IMR-90 (cell line): ENCODE measurements at regions not wholly inside any gene's neighbourhood (a gene's known extent, or its start where the extent isn't known, plus 50 kb on each side); places are given as distances from the start of the nearest gene placed in this dataset.

ENCODE experiments used
- ATAC-seq: fragments of 200-7000 bp; cut with Tn5 transposase; 2 replicates; pipeline ENCODE4 v1.9.1; 2020; ENCODE audit warnings: low read depth, mild to moderate bottlenecking, moderate library complexity
- BruUV-seq: library from RNA; stranded (reverse); fragments of 400-500 nt; replicated peaks from 2 replicates; lab custom pipeline; 2021; lab: Mats Ljungman, UMichigan
- CTCF ChIA-PET: fragments of 300-600 bp; formaldehyde crosslinking; extraction: SDS; loops from one replicate; lab custom pipeline; 2021; ENCODE audit warnings: antibody characterized with exemption; lab: Yijun Ruan, JAX
- POLR2A ChIA-PET: fragments of 300-600 bp; sonication (Branson Sonifier 250); formaldehyde crosslinking; loops from one replicate; lab custom pipeline; 2022; ENCODE audit warnings: antibody characterized with exemption; ENCODE audit not compliant: unreplicated experiment; lab: Charles Lee
- DNase-seq: peaks from one replicate; pipeline ENCODE4 v3.0.0; 2013
- H2AFZ ChIP-seq: replicated peaks from 2 replicates; pipeline ENCODE3; 2013; ENCODE audit warnings: low read length, mild to moderate bottlenecking; ENCODE audit not compliant: poor library complexity
- H2AK5ac ChIP-seq: 2 replicates; pipeline ENCODE4 v1.6.1; 2013; ENCODE audit warnings: low read depth, low read length, inconsistent platforms
- H2AK9ac ChIP-seq: replicated peaks from 2 replicates; pipeline ENCODE3; 2013; ENCODE audit warnings: mild to moderate bottlenecking, low read depth, low read length, moderate library complexity; ENCODE audit not compliant: poor library complexity
- H2BK120ac ChIP-seq: 2 replicates; pipeline ENCODE4 v1.6.1; 2013; ENCODE audit warnings: low read depth, low read length, inconsistent platforms
- H2BK15ac ChIP-seq: 3 replicates; pipeline ENCODE4 v1.6.1; 2013; ENCODE audit warnings: low read depth, low read length, inconsistent platforms
- H2BK20ac ChIP-seq: 2 replicates; pipeline ENCODE4 v1.6.1; 2013; ENCODE audit warnings: low read depth, mild to moderate bottlenecking, inconsistent platforms, low read length, moderate library complexity
- H2BK5ac ChIP-seq: 2 replicates; pipeline ENCODE4 v1.6.1; 2013; ENCODE audit warnings: mild to moderate bottlenecking, low read depth, low read length, inconsistent platforms; ENCODE audit not compliant: poor library complexity, severe bottlenecking
- H3K14ac ChIP-seq: replicated peaks from 2 replicates; pipeline ENCODE4 v1.6.1; 2013; ENCODE audit warnings: low read depth, low read length, inconsistent platforms
- H3K18ac ChIP-seq: 2 replicates; pipeline ENCODE4 v1.6.1; 2013; ENCODE audit warnings: low read depth, low read length, control low read depth
- H3K23ac ChIP-seq: 2 replicates; pipeline ENCODE4 v1.6.1; 2013; ENCODE audit warnings: low read depth, low read length, inconsistent platforms
- H3K27ac ChIP-seq: 2 replicates; pipeline ENCODE4 v1.5.1; 2013; ENCODE audit warnings: mild to moderate bottlenecking, control low read depth, low read length; ENCODE audit not compliant: insufficient read depth
- H3K27me3 ChIP-seq: 2 replicates; pipeline ENCODE4 v1.6.1; 2013; ENCODE audit warnings: low read length; ENCODE audit not compliant: control insufficient read depth, insufficient read depth
- H3K36me3 ChIP-seq: 2 replicates; pipeline ENCODE4 v1.6.1; 2013; ENCODE audit warnings: low read length, mixed read lengths; ENCODE audit not compliant: control insufficient read depth, insufficient read depth
- H3K4ac ChIP-seq: 2 replicates; pipeline ENCODE4 v1.6.1; 2013; ENCODE audit warnings: low read depth, low read length, inconsistent platforms
- H3K4me1 ChIP-seq: 2 replicates; pipeline ENCODE4 v1.6.1; 2013; ENCODE audit warnings: low read length, mixed read lengths; ENCODE audit not compliant: control insufficient read depth, insufficient read depth
- H3K4me2 ChIP-seq: 2 replicates; pipeline ENCODE4 v1.6.1; 2013; ENCODE audit warnings: low read depth, mild to moderate bottlenecking, control low read depth, low read length, moderate library complexity
- H3K4me3 ChIP-seq: 2 replicates; pipeline ENCODE4 v1.5.1; 2013; ENCODE audit warnings: low read depth, mild to moderate bottlenecking, control low read depth, low read length, moderate library complexity; ENCODE audit not compliant: insufficient read depth
- H3K56ac ChIP-seq: 2 replicates; pipeline ENCODE4 v1.6.1; 2013; ENCODE audit warnings: low read length, inconsistent platforms; ENCODE audit not compliant: insufficient read depth; ENCODE audit errors: extremely low read depth
- H3K79me1 ChIP-seq, 2 experiments: 2 replicates each; pipeline ENCODE4 v1.6.1; 2013; ENCODE audit warnings: low read length in 2 of 2, inconsistent platforms in 1 of 2, low read depth in 1 of 2
- H3K9ac ChIP-seq: 2 replicates; pipeline ENCODE4 v1.6.1; 2013; ENCODE audit warnings: low read depth, low read length, control low read depth
- H3K9me1 ChIP-seq: 2 replicates; pipeline ENCODE4 v1.6.1; 2013; ENCODE audit warnings: low read length, inconsistent platforms; ENCODE audit not compliant: insufficient read depth
- H3K9me3 ChIP-seq: 2 replicates; pipeline ENCODE4 v1.6.1; 2013; ENCODE audit warnings: low read length; ENCODE audit not compliant: control insufficient read depth, insufficient read depth
- H4K20me1 ChIP-seq: 2 replicates; pipeline ENCODE4 v1.6.1; 2013; ENCODE audit warnings: low read length, inconsistent platforms; ENCODE audit not compliant: insufficient read depth
- H4K5ac ChIP-seq: 2 replicates; pipeline ENCODE4 v1.6.1; 2013; ENCODE audit warnings: mild to moderate bottlenecking, low read depth, low read length, control low read depth
- H4K8ac ChIP-seq, 2 experiments: 2 replicates each; pipeline ENCODE4 v1.6.1; 2013; ENCODE audit warnings: low read depth in 2 of 2, low read length in 2 of 2, control low read depth in 1 of 2, inconsistent platforms in 1 of 2
- H4K91ac ChIP-seq: 2 replicates; pipeline ENCODE4 v1.6.1; 2013; ENCODE audit warnings: low read depth, low read length, inconsistent platforms; ENCODE audit not compliant: insufficient read depth
- CEBPB ChIP-seq: IDR thresholded peaks from 2 replicates; pipeline ENCODE4 v1.6.1; 2012; ENCODE audit warnings: low read depth, low read length, improper control_type of control experiment
- POLR2A ChIP-seq: IDR thresholded peaks from 2 replicates; pipeline ENCODE4 v1.6.1; 2012; ENCODE audit warnings: mild to moderate bottlenecking, low read depth, low read length
- WGBS, 2 experiments: methylation state at CpG; one replicate each; pipeline versions ENCODE4 v1.1.5 to v1.1.7; 2013; ENCODE audit warnings: missing lambda C conversion rate in 2 of 2; ENCODE audit not compliant: insufficient read length in 1 of 2; ENCODE audit errors: extremely low coverage in 2 of 2; 5-methylcytosine and 5-hydroxymethylcytosine counted together
- dilution Hi-C: fragments of 300-500 bp; cut with HindIII; formaldehyde crosslinking; loops from one replicate; pipeline ENCODE4 v1.14.3; 2018; ENCODE audit warnings: low sequenced_read_pairs; ENCODE audit not compliant: unreplicated experiment
- in situ Hi-C: fragments of 300-500 bp; cut with MboI; formaldehyde crosslinking; loops from 3 replicates; pipeline ENCODE4 v1.14.3; 2019; ENCODE audit warnings: low sequenced_read_pairs, inconsistent platforms, mixed read lengths
- intact Hi-C: fragments of 100-400 bp; cut with micrococcal nuclease; formaldehyde crosslinking; loops from 2 replicates; pipeline ENCODE4 v1.10.0; 2022

DNA sequence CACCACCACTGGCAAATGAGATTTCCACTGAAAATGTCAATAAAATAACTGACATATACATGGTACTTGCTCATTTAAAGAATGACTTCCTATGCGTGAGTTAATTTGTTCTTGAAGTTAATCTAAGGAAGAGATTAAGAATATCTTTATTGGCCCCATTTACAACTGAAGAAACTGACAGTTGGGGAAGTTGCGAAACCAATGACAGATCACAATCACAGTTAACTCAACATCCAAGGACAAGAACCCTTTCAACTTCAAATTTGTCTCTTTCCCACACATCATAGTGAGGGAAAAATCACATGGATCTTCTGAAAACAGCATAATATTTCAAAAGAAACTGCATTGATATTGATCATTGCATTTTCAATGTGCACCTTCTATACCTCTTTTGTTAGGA is 565.4 kb downstream of the IRS1 start:
- Histone ChIP-seq H2BK15ac (no peak overlapping the region), H3K79me1 (no peaks in the 10 kb centered on the region), H4K8ac (no peak overlapping the region), H2AFZ (no peak overlapping the region), H3K4me1 (no peaks in the 10 kb centered on the region), H2BK120ac (no peak overlapping the region), H3K18ac (no peak overlapping the region), H2BK5ac (no peak overlapping the region), H3K9ac (no peak overlapping the region), H4K91ac (no peak overlapping the region), H3K4ac (no peak overlapping the region), H2AK9ac (no peak overlapping the region), H2BK20ac (no peak overlapping the region), H3K9me1 (no peaks in the 10 kb centered on the region), H3K4me2 (no peak overlapping the region), H2AK5ac (no peak overlapping the region), H3K9me3 (no peaks in the 10 kb centered on the region), H3K23ac (no peak overlapping the region), H3K56ac (no peak overlapping the region), H3K4me3 (no peak overlapping the region), H4K5ac (no peak overlapping the region), H3K27me3 (no peaks in the 10 kb centered on the region), H4K20me1 (no peaks in the 10 kb centered on the region), H3K14ac (no peak overlapping the region), H3K36me3 (no peaks in the 10 kb centered on the region), H3K27ac (no peak overlapping the region)
- ChIA-PET CTCF (no interaction called here), POLR2A (no interaction called here)
- dilution Hi-C loops, result no loop called here
- no peak for DNase-seq
- no CpG with 5 or more reads among the region's 2 CpGs for WGBS, 2 experiments
- in situ Hi-C loops, result no loop called here
- TF ChIP-seq CEBPB (peak; percentile 62), POLR2A (no peak)
- no TSS peak for BruUV-seq
- intact Hi-C loops, result no loop called here
- ATAC-seq, result no peak
